Endothelial cell of umbilical vein (primary cell): ENCODE measurements at regions not wholly inside any gene's neighbourhood (a gene's known extent, or its start where the extent isn't known, plus 50 kb on each side); places are given as distances from the start of the nearest gene placed in this dataset.

Experiments used
- BruUV-seq: library from RNA; stranded (reverse); fragments of 400-500 nt; replicated peaks from 2 replicates; lab custom pipeline; 2021; lab: Mats Ljungman, UMichigan
- CTCF ChIA-PET: fragments of 300-600, 350-600 bp; sonication (Branson Sonifier 250); formaldehyde crosslinking; loops from one replicate; lab custom pipeline; 2021; ENCODE audit warnings: antibody characterized with exemption, inconsistent platforms; lab: Charles Lee
- POLR2A ChIA-PET: fragments of 300-600, 350-600 bp; sonication (Branson Sonifier 250); formaldehyde crosslinking; loops from one replicate; lab custom pipeline; 2021; ENCODE audit warnings: antibody characterized with exemption, inconsistent platforms; lab: Charles Lee
- DNase-seq: peaks from one replicate; pipeline ENCODE4 v3.0.0-alpha.2; 2011; ENCODE audit warnings: low read depth, low spot score
- FAIRE-seq: peaks from 2 replicates; lab custom pipeline; 2011; peaks lifted over from hg19 to GRCh38; lab: Jason Lieb, UNC
- H2AFZ ChIP-seq: 2 replicates; pipeline ENCODE4 v1.6.0; 2012; ENCODE audit warnings: low read depth, low read length, control low read depth, inconsistent platforms
- H3K27ac ChIP-seq: 2 replicates; pipeline ENCODE4 v1.5.1; 2011; ENCODE audit warnings: low read depth, mild to moderate bottlenecking, control low read depth, low read length, moderate library complexity; ENCODE audit not compliant: insufficient read depth
- H3K27me3 ChIP-seq, 2 experiments: 2 replicates each; pipeline versions ENCODE4 v1.6.0 to v1.6.1; 2011; ENCODE audit warnings: low read length in 2 of 2, mixed read lengths in 1 of 2; ENCODE audit not compliant: control insufficient read depth in 2 of 2, insufficient read depth in 2 of 2
- H3K36me3 ChIP-seq, 2 experiments: 2 replicates in 1 of 2; 3 replicates in 1 of 2; pipeline ENCODE4 v1.5.1; 2011; ENCODE audit warnings: low read length in 2 of 2, mild to moderate bottlenecking in 1 of 2, moderate library complexity in 1 of 2; ENCODE audit not compliant: control insufficient read depth in 2 of 2, insufficient read depth in 2 of 2; ENCODE audit errors: extremely low read depth in 1 of 2
- H3K4me1 ChIP-seq: 3 replicates; pipeline ENCODE4 v1.5.1; 2011; ENCODE audit warnings: mild to moderate bottlenecking, low read length; ENCODE audit not compliant: control insufficient read depth, insufficient read depth; ENCODE audit errors: extremely low read depth
- H3K4me2 ChIP-seq: 2 replicates; pipeline ENCODE4 v1.6.1; 2011; ENCODE audit warnings: low read length, control low read depth, mixed read lengths; ENCODE audit not compliant: insufficient read depth
- H3K4me3 ChIP-seq, 3 experiments: fragments of 200-600 bp in 1 of 3; sonication (generic), shearing (Covaris generic) in 1 of 3; replicated peaks in 1 of 3; 2 replicates each; pipeline ENCODE4 v1.5.1; 2011 to 2016; ENCODE audit warnings: control low read depth in 3 of 3, low read length in 3 of 3, mild to moderate bottlenecking in 2 of 3, inconsistent platforms in 1 of 3, low read depth in 1 of 3, moderate library complexity in 1 of 3; ENCODE audit not compliant: insufficient read depth in 1 of 3
- H3K79me2 ChIP-seq: 2 replicates; pipeline ENCODE4 v1.6.0; 2012; ENCODE audit warnings: low read length, inconsistent platforms; ENCODE audit not compliant: control insufficient read depth, insufficient read depth
- H3K9ac ChIP-seq: replicated peaks from 2 replicates; pipeline ENCODE3; 2011; ENCODE audit warnings: low read length, control low read depth; ENCODE audit not compliant: insufficient read depth; ENCODE audit errors: extremely low read depth
- H3K9me1 ChIP-seq: replicated peaks from 3 replicates; pipeline ENCODE4 v1.6.0; 2011; ENCODE audit warnings: mild to moderate bottlenecking, low read length; ENCODE audit not compliant: control insufficient read depth, insufficient read depth; ENCODE audit errors: extremely low read depth
- H3K9me3 ChIP-seq: replicated peaks from 2 replicates; pipeline ENCODE4 v1.5.1; 2012; ENCODE audit warnings: low read length, inconsistent platforms; ENCODE audit not compliant: control insufficient read depth, insufficient read depth
- H4K20me1 ChIP-seq: replicated peaks from 2 replicates; pipeline ENCODE3; 2011; ENCODE audit warnings: mild to moderate bottlenecking, low read length; ENCODE audit not compliant: control insufficient read depth, insufficient read depth; ENCODE audit errors: extremely low read depth
- CTCF ChIP-seq, 2 donors: IDR thresholded peaks; 1 replicate in 1 of 2; 2 replicates in 1 of 2; pipeline ENCODE4 v1.5.1; 2011; ENCODE audit warnings: low read length in 2 of 2, mild to moderate bottlenecking in 2 of 2, moderate library complexity in 2 of 2, control low read depth in 1 of 2, inconsistent platforms in 1 of 2, low read depth in 1 of 2; ENCODE audit not compliant: insufficient read depth in 1 of 2; ENCODE audit errors: extremely low read depth in 1 of 2
- EZH2 ChIP-seq: IDR thresholded peaks from 2 replicates; pipeline ENCODE4 v1.6.1; 2012; ENCODE audit warnings: borderline replicate concordance, low read depth, mild to moderate bottlenecking, moderate library complexity, low read length, inconsistent platforms; ENCODE audit not compliant: severe bottlenecking
- POLR2A ChIP-seq: IDR thresholded peaks from 2 replicates; pipeline ENCODE4 v1.6.1; 2012; ENCODE audit warnings: low read depth, mild to moderate bottlenecking, control low read depth, low read length
- POLR2AphosphoS5 ChIP-seq: IDR thresholded peaks from 2 replicates; pipeline ENCODE4 v1.6.1; 2012; ENCODE audit warnings: low read depth, mild to moderate bottlenecking, control low read depth, low read length, moderate library complexity; ENCODE audit not compliant: insufficient read depth
- dilution Hi-C: fragments of 300-500 bp; cut with MboI; formaldehyde crosslinking; loops from one replicate; pipeline ENCODE4 v1.15.0; 2019; ENCODE audit warnings: low sequenced_read_pairs; ENCODE audit not compliant: extremely low pct_ligation_motif_present
- intact Hi-C: fragments of 100-400 bp; cut with micrococcal nuclease; formaldehyde crosslinking; loops from one replicate; pipeline ENCODE4 v1.10.0; 2022

- Histone ChIP-seq H3K4me1 (peaks cover 35% of the 10 kb centered on the region), H4K20me1 (no peaks in the 10 kb centered on the region), H3K9me1 (no peaks in the 10 kb centered on the region), H3K36me3 (no peaks in the 10 kb centered on the region), H3K27ac (peak overlapping the region; percentile 89), H3K4me2 (peak overlapping the region; percentile 97), H3K27me3 (no peaks in the 10 kb centered on the region), H3K4me3 (peak overlapping the region in 2 of 3 experiments; percentile 34 to 35), H3K79me2 (no peaks in the 10 kb centered on the region), H2AFZ (peak overlapping the region; percentile 77), H3K9ac (peak overlapping the region; percentile 89), H3K9me3 (no peaks in the 10 kb centered on the region)
- TF ChIP-seq EZH2 = no peak
- peak; percentile 68 to 97 for TF ChIP-seq CTCF (IDR thresholded peaks at IDR 0.05; ENCODE audit: extremely low read depth in 1 of 2, insufficient read depth in 1 of 2, low read depth in 1 of 2, low read length in 2 of 2)
- no peak for TF ChIP-seq POLR2A
- TF ChIP-seq POLR2AphosphoS5 = peak; percentile 70
- TSS peak; percentile 73 for BruUV-seq
- dilution Hi-C loops (no loop called here), intact Hi-C loops (loop anchor here (1.0 to 10.0 kb wide), 11 partner anchors 33 to 1816 kb away; partner anchors contain the start of gene SNX7)
- ChIA-PET CTCF (interaction anchor here (0.6 to 6.7 kb wide), 22 partner anchors 33 to 1089 kb away, joined by 3 to 126 read pairs (median 3); no protein-coding TSS in a partner anchor), POLR2A (interaction anchor here (0.7 to 1.9 kb wide), 3 partner anchors 33 to 414 kb away, joined by 4 to 7 read pairs (median 6); no protein-coding TSS in a partner anchor)
- FAIRE-seq = no peak
- DNase-seq = peak; percentile 85
Measured at GRCh38 chr1:98053471-98054366, 132.9 kb upstream of the DPYD start.
